Trophoblast cell (in vitro differentiated cells and primary cell): ENCODE measurements at regions not wholly inside any gene's neighbourhood (a gene's known extent, or its start where the extent isn't known, plus 50 kb on each side); places are given as distances from the start of the nearest gene placed in this dataset.

Experiments
- DNase-seq, 2 donors: peaks; one replicate each; pipeline ENCODE4 v3.0.0-alpha.2; 2016
- H2AFZ ChIP-seq: 2 replicates; pipeline ENCODE4 v1.6.1; 2013; ENCODE audit warnings: low read length, moderate library complexity, mild to moderate bottlenecking; ENCODE audit not compliant: insufficient read depth, poor library complexity
- H2AK5ac ChIP-seq: 2 replicates; pipeline ENCODE4 v1.6.1; 2013; ENCODE audit warnings: mild to moderate bottlenecking, low read length
- H2BK120ac ChIP-seq: 2 replicates; pipeline ENCODE4 v1.6.1; 2013; ENCODE audit warnings: low read length, mild to moderate bottlenecking, moderate library complexity; ENCODE audit not compliant: insufficient read depth, poor library complexity
- H2BK12ac ChIP-seq: 2 replicates; pipeline ENCODE4 v1.6.1; 2013; ENCODE audit warnings: mild to moderate bottlenecking, low read length, moderate library complexity
- H2BK5ac ChIP-seq: 2 replicates; pipeline ENCODE4 v1.6.1; 2013; ENCODE audit warnings: low read length, low read depth, moderate library complexity, mild to moderate bottlenecking; ENCODE audit not compliant: poor library complexity
- H3K14ac ChIP-seq: 2 replicates; pipeline ENCODE4 v1.6.1; 2013; ENCODE audit warnings: mild to moderate bottlenecking, low read length
- H3K18ac ChIP-seq: 2 replicates; pipeline ENCODE4 v1.6.1; 2013; ENCODE audit warnings: mild to moderate bottlenecking, low read length
- H3K23ac ChIP-seq: 2 replicates; pipeline ENCODE4 v1.6.1; 2013; ENCODE audit warnings: low read length
- H3K27ac ChIP-seq: 2 replicates; pipeline ENCODE4 v1.5.1; 2013; ENCODE audit warnings: low read depth, mild to moderate bottlenecking, inconsistent platforms, low read length, moderate library complexity
- H3K27me3 ChIP-seq: 2 replicates; pipeline ENCODE4 v1.6.1; 2013; ENCODE audit warnings: inconsistent platforms, mild to moderate bottlenecking, low read length, moderate library complexity; ENCODE audit not compliant: insufficient read depth
- H3K36me3 ChIP-seq, 2 experiments: 1 replicate in 1 of 2; 2 replicates in 1 of 2; pipeline ENCODE4 v1.6.1; 2013; ENCODE audit warnings: low read length in 2 of 2, mild to moderate bottlenecking in 2 of 2, moderate library complexity in 1 of 2; ENCODE audit not compliant: insufficient read depth in 2 of 2, control insufficient read depth in 1 of 2
- H3K4ac ChIP-seq: 2 replicates; pipeline ENCODE4 v1.6.1; 2013; ENCODE audit warnings: low read depth, mild to moderate bottlenecking, low read length, moderate library complexity
- H3K4me1 ChIP-seq, 2 experiments: 1 replicate in 1 of 2; 2 replicates in 1 of 2; pipeline ENCODE4 v1.6.1; 2013; ENCODE audit warnings: low read length in 2 of 2, mild to moderate bottlenecking in 2 of 2, moderate library complexity in 1 of 2; ENCODE audit not compliant: insufficient read depth in 2 of 2, control insufficient read depth in 1 of 2
- H3K4me2 ChIP-seq: 2 replicates; pipeline ENCODE4 v1.6.1; 2013; ENCODE audit warnings: inconsistent platforms, mild to moderate bottlenecking, low read length, moderate library complexity
- H3K4me3 ChIP-seq: 2 replicates; pipeline ENCODE4 v1.5.1; 2013; ENCODE audit warnings: mild to moderate bottlenecking, low read depth, low read length, inconsistent platforms
- H3K79me1 ChIP-seq: one replicate; pipeline ENCODE4 v1.6.1; 2013; ENCODE audit warnings: low read length
- H3K79me2 ChIP-seq: 2 replicates; pipeline ENCODE4 v1.6.1; 2013; ENCODE audit warnings: low read length, mild to moderate bottlenecking; ENCODE audit not compliant: control insufficient read depth, insufficient read depth, poor library complexity
- H3K9ac ChIP-seq: 2 replicates; pipeline ENCODE4 v1.6.1; 2013; ENCODE audit warnings: mild to moderate bottlenecking, low read length
- H3K9me3 ChIP-seq: 2 replicates; pipeline ENCODE4 v1.6.1; 2013; ENCODE audit warnings: low read depth, mild to moderate bottlenecking, control low read depth, inconsistent platforms, low read length; ENCODE audit not compliant: insufficient read depth
- H4K12ac ChIP-seq: 2 replicates; pipeline ENCODE4 v1.6.1; 2013; ENCODE audit warnings: low read depth, mild to moderate bottlenecking, low read length, moderate library complexity
- H4K8ac ChIP-seq: 2 replicates; pipeline ENCODE4 v1.6.1; 2013; ENCODE audit warnings: low read depth, mild to moderate bottlenecking, low read length, moderate library complexity
- H4K91ac ChIP-seq: one replicate; pipeline ENCODE4 v1.6.1; 2013; ENCODE audit warnings: low read depth, mild to moderate bottlenecking, low read length, moderate library complexity
- WGBS: extraction: QIAGEN DNeasy Blood & Tissue Kit; methylation state at CpG from one replicate; pipeline ENCODE4 v1.1.7; 2013; ENCODE audit warnings: missing lambda C conversion rate; ENCODE audit not compliant: insufficient read length, insufficient coverage; ENCODE audit errors: extremely low coverage; 5-methylcytosine and 5-hydroxymethylcytosine counted together

DNA sequence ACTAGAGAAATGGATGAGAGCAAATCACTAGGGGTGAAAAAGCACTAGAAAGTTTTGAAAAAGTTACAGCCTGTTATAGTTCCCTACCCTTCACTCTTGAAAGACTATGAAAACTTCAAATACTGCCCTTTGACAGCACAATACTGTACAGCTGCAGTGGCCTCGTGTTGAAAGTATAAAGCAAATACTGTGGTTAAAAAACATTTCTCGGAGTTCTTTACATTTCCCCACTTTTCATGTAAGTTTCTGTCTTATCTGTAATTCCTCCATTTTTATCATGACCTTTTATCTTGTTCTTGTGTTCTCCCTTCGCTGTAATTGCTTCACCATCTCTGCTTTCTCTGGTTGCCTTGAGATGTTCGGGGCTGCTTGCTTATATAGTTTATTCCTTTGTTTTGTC lies 423.8 kb upstream of the CFAP20DC start:
- no peak overlapping the region for H3K4ac ChIP-seq
- no peak overlapping the region for H2AK5ac ChIP-seq
- no peak overlapping the region for H3K4me2 ChIP-seq
- no peak overlapping the region for H3K27ac ChIP-seq
- WGBS: no CpG with 5 or more reads among the region's 4 CpGs
- H4K12ac ChIP-seq: no peak overlapping the region
- H4K8ac ChIP-seq: no peak overlapping the region
- peaks cover 1% of the 10 kb centered on the region for H3K9me3 ChIP-seq
- no peak overlapping the region for H3K14ac ChIP-seq
- H2BK12ac ChIP-seq: no peak overlapping the region
- no peak overlapping the region for H4K91ac ChIP-seq
- peak in 1 of 2 donors; percentile 37 for DNase-seq
- no peaks in the 10 kb centered on the region for H3K79me1 ChIP-seq
- H3K18ac ChIP-seq: no peak overlapping the region
- H3K4me1 ChIP-seq: no peaks in the 10 kb centered on the region
- no peak overlapping the region for H2BK5ac ChIP-seq
- H3K27me3 ChIP-seq: no peaks in the 10 kb centered on the region
- H2AFZ ChIP-seq: no peak overlapping the region
- no peaks in the 10 kb centered on the region for H3K36me3 ChIP-seq
- no peaks in the 10 kb centered on the region for H3K79me2 ChIP-seq
- H2BK120ac ChIP-seq: no peak overlapping the region
- H3K23ac ChIP-seq: no peak overlapping the region
- no peak overlapping the region for H3K9ac ChIP-seq
- H3K4me3 ChIP-seq: no peak overlapping the region

GRCh38 chr3:59472541-59472940 lies 422.7 kb upstream of the CFAP20DC start:
- no peak overlapping the region for H2AFZ ChIP-seq
- peaks cover 2% of the 10 kb centered on the region for H3K79me1 ChIP-seq
- H3K23ac ChIP-seq: no peak overlapping the region
- DNase-seq: no peak
- H3K9me3 ChIP-seq: peaks cover 1% of the 10 kb centered on the region
- H3K27me3 ChIP-seq: no peaks in the 10 kb centered on the region
- no peak overlapping the region for H2BK5ac ChIP-seq
- H3K4ac ChIP-seq: no peak overlapping the region
- no CpG with 5 or more reads among the region's 3 CpGs for WGBS
- H2BK120ac ChIP-seq: no peak overlapping the region
- no peak overlapping the region for H4K12ac ChIP-seq
- no peak overlapping the region for H3K27ac ChIP-seq
- no peak overlapping the region for H2BK12ac ChIP-seq
- H4K8ac ChIP-seq: no peak overlapping the region
- H3K36me3 ChIP-seq: no peaks in the 10 kb centered on the region
- H3K4me3 ChIP-seq: no peak overlapping the region
- H3K4me1 ChIP-seq: no peaks in the 10 kb centered on the region
- H3K79me2 ChIP-seq: no peaks in the 10 kb centered on the region
- H4K91ac ChIP-seq: no peak overlapping the region
- H3K18ac ChIP-seq: no peak overlapping the region
- no peak overlapping the region for H3K4me2 ChIP-seq
- H3K14ac ChIP-seq: no peak overlapping the region
- H3K9ac ChIP-seq: no peak overlapping the region
- H2AK5ac ChIP-seq: no peak overlapping the region

GRCh38 chr3:59469948-59470723 lies 420.3 kb upstream of the CFAP20DC start:
- H3K4me3 ChIP-seq: no peak overlapping the region

GRCh38 chr3:59467476-59467875 lies 417.7 kb upstream of the CFAP20DC start:
- H2BK5ac ChIP-seq: no peak overlapping the region
- no peak overlapping the region for H3K9ac ChIP-seq
- H3K18ac ChIP-seq: no peak overlapping the region
- H3K79me2 ChIP-seq: no peaks in the 10 kb centered on the region
- peaks cover 1% of the 10 kb centered on the region for H3K9me3 ChIP-seq
- no peak overlapping the region for H3K4ac ChIP-seq
- peaks cover 0 to 1% of the 10 kb centered on the region in 2 experiments for H3K36me3 ChIP-seq
- H3K79me1 ChIP-seq: peaks cover 8% of the 10 kb centered on the region
- no peaks in the 10 kb centered on the region for H3K27me3 ChIP-seq
- no peak overlapping the region for H2AK5ac ChIP-seq
- H4K8ac ChIP-seq: no peak overlapping the region
- WGBS: no CpG with 5 or more reads among the region's 4 CpGs
- no peak overlapping the region for H4K12ac ChIP-seq
- H2BK120ac ChIP-seq: no peak overlapping the region
- no peak overlapping the region for H2AFZ ChIP-seq
- no peak overlapping the region for H3K23ac ChIP-seq
- no peak overlapping the region for H3K4me3 ChIP-seq
- no peak overlapping the region for H4K91ac ChIP-seq
- H3K14ac ChIP-seq: no peak overlapping the region
- peaks cover 0 to 2% of the 10 kb centered on the region in 2 experiments for H3K4me1 ChIP-seq
- H3K4me2 ChIP-seq: no peak overlapping the region
- no peak overlapping the region for H3K27ac ChIP-seq
- H2BK12ac ChIP-seq: peak overlapping the region; percentile 24
- DNase-seq: no peak

More at GRCh38 chr3:59469948-59470723, 420.3 kb upstream of the CFAP20DC start:
- H3K4me1 ChIP-seq: no peaks in the 10 kb centered on the region
- H3K9me3 ChIP-seq: peaks cover 1% of the 10 kb centered on the region
- no CpG with 5 or more reads among the region's 2 CpGs for WGBS
- H3K9ac ChIP-seq: no peak overlapping the region
- H4K12ac ChIP-seq: no peak overlapping the region
- no peak overlapping the region for H3K23ac ChIP-seq
- peak; percentile 50 to 87 for DNase-seq
- no peaks in the 10 kb centered on the region for H3K27me3 ChIP-seq
- no peak overlapping the region for H2BK5ac ChIP-seq
- no peak overlapping the region for H3K4ac ChIP-seq
- H2AK5ac ChIP-seq: no peak overlapping the region
- peaks cover 0 to 1% of the 10 kb centered on the region in 2 experiments for H3K36me3 ChIP-seq
- no peak overlapping the region for H4K91ac ChIP-seq
- no peak overlapping the region for H4K8ac ChIP-seq
- H3K18ac ChIP-seq: no peak overlapping the region
- H3K27ac ChIP-seq: no peak overlapping the region
- no peak overlapping the region for H2BK12ac ChIP-seq
- no peaks in the 10 kb centered on the region for H3K79me2 ChIP-seq
- no peak overlapping the region for H3K14ac ChIP-seq
- no peak overlapping the region for H3K4me2 ChIP-seq
- H2AFZ ChIP-seq: no peak overlapping the region
- H3K79me1 ChIP-seq: peaks cover 3% of the 10 kb centered on the region
- no peak overlapping the region for H2BK120ac ChIP-seq
